Activated CD8-positive, alpha-beta memory T cell treated with anti-CD3 and anti-CD28 coated beads for 4 hours (primary cell): ENCODE measurements at regions not wholly inside any gene's neighbourhood (a gene's known extent, or its start where the extent isn't known, plus 50 kb on each side); places are given as distances from the start of the nearest gene placed in this dataset.

ENCODE experiments used
- DNase-seq, 2 donors: peaks; one replicate each; pipeline ENCODE4 v3.0.0-alpha.2; 2020; ENCODE audit warnings: low read depth in 2 of 2

DNA sequence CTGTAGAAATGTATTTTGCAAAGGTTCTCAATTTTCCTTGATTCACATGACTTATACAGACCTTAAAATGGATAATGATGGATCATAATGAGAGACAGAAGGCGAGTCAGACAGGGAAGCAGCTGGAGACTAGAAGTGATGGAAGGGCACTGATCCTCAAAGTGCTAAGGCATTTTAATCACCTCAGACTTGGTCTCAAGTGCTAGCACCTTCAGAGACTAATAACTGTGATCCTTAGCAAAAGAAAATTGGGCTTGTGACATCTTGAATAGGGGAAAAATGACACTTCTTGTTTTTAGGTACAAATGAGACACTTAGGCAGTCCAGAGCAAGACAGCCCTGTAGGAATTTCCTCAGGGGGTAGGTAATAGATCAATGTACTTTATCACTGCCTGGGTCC is 1011.7 kb downstream of the SQOR start:
- no peak for DNase-seq

DNA sequence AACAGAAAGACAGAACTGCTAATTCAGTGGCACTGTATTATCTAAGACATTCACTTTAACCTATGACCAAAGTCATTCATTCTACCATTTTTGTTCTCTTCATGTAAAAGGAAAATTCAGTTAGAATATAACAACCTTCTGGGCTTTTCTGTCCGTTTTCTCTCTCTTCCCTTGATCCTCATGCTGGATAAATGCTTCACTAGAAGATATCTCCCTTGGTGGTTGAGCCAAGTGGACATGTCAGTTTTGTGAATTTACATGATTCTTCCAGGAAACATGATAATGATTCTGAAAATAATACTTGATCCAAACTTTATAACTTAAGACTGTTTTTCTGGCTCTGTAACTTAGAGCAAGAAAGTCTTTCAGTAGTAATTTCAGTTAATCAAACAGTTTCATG is 1012.2 kb downstream of the SQOR start:
- no peak for DNase-seq

DNA sequence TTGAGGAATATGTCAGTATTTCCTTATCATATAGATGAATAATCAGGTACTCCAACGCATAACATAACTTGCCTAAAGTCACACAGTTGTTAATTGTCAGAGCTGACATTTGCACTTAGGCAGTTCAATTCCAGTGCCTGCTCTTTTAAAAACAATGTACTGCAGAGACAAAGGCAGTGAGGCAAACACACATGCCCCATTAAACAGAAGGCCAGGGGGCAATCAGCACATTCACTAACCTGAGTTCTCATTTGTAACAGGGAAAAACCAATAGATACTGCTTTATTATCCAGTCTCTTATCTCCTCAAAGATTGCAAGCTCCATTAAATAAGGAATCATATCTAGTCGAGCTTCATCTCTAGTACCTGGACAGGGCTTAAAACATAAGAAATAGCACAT is 1017.4 kb downstream of the SQOR start:
- DNase-seq = no peak

DNA sequence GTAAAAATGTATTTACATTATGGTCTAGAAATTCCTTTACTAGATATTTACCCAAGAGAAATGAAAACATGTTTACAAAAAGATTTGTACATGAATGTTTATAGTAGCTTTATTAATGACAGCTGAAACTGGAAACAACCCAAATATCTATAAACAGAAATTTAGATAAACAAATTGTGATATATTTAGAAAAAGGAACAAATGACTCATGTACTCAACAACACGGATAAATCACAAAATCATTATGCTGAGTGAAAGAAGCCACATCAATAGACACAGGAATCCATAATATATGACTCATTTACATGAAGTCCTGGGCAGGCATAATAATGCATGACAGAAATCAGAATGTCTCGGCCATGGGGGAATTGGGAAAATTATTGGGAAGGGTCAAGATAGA is 1020.2 kb downstream of the SQOR start:
- no peak for DNase-seq

DNA sequence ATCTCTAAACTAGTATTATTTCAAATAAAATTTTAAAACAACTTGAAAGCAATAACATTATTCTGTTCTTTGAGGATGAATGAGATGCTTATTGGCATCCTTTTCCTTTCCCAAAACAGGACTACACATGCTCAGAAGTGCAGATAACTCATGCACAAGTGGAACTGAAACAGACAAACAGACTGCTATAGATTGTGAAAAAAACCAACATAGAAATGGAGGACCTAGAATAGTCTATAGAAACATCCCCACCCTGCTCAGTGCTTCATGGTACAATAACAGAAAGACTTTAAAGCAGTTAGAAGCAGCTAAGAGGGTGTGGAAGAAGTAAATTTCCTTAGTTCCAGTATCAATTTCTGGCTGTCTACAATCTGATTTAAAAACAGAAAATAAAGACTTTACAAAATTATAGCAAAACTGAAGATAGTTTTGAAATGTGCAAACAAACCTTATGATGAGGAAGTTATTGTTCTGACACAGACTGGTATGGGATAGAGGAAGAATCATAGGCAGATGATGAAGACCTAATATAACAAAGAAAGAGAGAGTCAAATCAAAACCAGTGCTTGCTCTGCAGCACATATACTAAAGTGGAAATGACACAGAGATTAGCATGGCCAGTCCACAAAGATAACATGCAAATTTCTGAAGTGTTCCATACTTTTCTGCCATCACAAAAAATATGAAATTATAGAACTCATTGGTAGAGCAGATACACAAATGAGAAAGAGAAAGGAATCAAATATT is 1025.4 kb downstream of the SQOR start:
- DNase-seq = no peak

DNA sequence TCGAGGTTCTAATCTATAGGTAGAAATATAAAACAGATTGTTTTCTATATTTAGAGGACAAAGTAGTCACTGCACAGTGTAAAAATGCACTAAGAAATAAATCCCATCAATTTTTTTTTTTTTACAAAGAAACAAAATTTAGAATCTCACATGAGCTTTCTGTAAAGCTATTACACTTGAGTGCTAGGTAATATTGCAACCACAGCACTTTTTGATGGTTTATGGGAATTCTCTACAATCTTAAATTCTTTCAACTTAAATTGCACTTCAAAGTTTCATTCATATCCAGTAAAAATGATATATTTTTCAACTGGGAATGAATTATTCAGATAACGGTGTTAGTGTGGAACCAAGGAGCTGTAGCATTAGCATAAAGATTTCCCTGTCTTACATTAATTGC is 1035.4 kb downstream of the SQOR start:
- no peak for DNase-seq

DNA sequence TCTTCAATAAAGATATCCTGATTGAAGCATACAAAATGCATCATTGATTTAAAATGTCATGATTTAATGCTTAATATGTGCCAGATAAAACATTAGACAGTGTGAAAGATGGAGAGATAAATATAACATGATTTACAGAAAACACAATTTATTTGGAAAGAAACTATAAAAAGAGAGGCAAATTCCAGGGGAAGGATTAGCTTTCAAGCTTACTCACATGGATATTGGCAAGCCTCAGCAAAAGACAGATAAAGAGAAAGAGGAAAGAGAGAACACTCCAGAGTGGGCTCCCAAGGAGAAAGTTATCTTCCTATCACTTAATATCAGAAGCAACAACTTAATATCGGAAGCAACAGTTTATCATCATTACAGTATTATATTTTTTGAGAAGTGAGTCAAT is 1036.5 kb downstream of the SQOR start:
- DNase-seq = no peak

DNA sequence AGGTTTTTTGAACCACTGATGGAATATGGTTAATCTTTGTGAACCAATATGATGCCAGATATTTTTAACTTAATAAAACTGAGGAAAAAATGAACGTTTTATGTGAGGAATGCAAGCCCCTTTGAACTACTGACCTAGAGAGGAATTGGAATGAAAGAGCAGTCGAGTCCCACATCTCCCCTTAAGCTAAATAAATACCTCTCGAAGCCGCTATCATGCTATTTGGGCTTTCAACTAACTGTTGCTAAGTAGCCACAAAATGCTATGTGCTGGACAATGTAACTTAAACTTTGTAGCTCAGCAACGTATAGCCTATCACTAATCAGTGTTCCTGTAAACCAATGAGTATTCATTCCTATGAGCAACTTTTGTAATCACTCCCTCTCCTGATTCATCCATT is 1037.2 kb downstream of the SQOR start:
- no peak for DNase-seq

DNA sequence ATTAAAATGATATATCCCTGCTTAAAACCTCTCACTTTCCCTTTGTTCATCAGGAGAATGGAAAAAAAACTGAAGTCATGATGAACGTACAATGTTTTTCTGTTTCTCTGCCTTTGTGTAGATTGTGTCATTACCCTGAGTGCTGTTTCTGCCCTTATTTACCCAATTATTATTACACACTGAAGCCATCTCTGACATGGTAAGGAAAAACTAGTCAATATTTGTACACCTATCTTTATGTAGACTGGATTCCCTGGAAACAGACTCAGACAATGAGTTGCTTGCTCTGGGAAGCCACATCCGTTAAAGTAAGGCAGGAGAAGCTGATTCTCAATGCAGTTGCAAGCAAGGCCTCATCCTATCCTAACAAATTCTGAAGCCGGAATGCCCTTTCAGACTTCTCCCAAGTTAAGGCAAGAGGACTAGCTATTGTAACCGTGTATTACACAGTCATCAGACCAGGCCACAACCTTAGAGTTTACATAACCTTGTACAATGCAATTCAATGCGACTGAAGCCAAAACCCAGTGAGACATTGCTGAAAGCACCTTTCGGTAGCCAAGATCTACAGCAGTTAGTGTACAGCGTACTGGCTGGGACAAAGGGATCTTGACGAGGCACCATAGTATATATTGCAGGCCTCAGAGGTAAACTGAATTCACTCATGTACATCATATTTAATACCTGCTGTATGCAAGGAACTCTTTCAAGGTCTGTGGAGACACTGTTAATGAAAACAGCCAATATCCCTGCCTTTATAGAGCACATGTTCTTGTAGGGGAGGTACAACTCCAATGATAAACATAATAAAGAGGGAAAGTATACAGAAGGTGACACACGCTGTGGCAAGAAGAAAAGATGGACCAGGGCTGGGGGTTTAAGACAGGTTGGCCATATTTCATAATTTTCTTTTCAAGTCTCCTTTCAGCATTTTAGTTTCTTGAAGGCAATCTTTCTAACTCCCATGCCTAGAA is 1040.8 kb upstream of the SEMA6D start:
- DNase-seq = no peak

DNA sequence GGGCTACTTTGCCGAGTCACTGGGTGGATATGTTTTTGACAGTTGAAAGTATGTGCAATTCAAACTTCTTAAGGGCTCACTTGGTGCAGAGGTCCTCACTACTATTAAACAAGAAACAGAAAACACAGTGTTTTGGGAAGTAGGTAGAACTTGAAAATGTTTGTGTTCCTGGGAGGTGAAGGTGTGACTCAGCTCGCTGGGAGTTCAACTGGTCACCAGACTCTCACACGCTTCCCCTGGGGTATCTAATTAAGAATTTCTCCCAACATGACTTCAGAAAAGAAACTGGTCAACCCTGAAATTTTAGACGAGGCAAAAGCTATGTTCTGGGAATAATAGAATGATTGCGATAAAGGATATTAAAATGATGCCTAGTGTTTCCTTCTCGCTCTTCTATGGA is 1039.8 kb upstream of the SEMA6D start:
- no peak for DNase-seq

DNA sequence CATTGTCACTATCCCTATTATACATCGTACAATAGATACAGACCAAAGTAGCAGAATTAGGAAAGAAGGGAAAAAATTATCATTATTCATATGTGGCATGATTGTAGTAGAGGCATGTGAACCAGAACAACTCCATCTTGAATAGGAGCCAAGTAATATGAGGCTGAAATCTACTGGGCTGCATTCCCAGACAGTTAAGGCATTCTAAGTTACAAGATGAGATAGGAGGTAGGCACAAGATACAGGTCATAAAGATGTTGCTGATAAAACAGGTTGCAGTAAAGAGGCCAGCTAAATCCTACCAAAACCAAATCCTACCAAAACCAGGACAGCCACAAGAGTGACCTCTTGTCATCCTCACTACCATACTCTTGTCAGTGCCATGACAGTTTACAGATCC is 1035.4 kb upstream of the SEMA6D start:
- no peak for DNase-seq

DNA sequence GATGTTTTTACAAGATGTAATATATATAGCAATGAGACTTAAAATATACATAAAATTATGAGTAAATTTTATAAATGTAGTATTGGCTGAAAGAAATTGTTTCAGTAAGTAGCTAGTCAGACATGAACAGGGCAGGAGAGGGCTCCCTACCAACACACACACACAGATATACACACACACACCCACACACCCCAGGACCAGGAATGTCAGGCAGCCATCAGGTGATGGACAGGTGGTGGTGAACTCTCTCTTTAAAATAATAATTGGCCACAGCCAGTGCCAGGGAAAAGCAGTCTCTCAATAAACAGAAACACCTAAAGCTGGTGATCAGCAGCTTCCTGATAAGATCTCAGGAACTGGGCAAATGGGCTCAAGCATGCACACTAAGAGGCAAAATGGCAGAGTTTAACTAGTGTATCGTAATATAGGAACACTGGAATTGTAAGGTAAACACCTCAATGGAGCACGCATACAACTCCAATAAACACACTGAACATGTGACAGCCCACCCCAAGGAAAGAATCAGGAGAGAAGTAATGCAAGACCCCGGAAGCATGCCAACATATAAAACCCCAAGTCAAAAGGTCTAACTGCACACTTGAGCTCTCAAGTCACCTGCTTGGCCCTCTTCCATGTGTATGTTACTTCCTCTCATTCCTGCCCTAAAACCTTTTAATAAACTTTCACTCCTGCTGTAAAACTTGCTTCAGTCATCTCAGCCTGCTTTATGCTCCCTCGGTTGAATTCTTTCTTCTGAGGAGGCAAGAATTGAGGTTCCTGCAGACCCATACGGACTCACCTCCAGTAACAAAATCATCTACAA is 1034.1 kb upstream of the SEMA6D start:
- DNase-seq = no peak

DNA sequence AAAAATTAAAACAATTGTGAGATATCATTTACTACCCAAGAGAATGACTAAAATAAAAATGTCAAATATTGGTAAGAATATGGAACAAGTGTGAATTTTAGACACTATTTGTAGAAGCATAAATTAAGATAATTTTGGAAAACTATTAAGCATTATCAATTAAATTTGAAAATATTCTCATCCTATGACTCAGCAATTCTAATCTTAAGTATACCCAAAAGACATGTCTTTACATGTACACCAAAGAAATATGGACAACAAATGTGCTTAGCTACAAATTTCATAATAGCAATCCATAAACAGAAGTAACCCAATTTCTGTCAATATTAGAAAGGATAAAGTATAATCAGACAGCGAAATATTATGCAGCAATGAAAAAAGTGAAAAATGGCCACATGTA is 1032.2 kb upstream of the SEMA6D start:
- no peak for DNase-seq

DNA sequence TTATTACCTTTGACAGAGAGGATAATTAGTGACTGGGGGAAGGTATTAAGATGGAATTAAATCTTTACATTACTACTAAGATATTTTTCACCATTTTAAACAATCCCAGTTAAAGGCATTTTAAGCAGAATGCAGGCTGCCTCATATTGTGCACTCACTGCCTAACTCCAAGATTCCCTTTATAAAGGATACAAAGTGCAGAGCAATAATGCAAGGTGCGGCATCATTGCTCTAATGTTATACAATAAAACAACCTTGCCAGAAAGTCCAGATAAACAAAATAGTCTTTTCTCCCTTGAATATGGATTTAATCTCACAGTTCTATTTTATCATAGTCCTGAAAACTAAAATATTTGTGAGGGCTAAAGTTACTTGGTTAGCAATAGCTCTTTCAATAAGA is 1031.6 kb upstream of the SEMA6D start:
- DNase-seq = no peak

DNA sequence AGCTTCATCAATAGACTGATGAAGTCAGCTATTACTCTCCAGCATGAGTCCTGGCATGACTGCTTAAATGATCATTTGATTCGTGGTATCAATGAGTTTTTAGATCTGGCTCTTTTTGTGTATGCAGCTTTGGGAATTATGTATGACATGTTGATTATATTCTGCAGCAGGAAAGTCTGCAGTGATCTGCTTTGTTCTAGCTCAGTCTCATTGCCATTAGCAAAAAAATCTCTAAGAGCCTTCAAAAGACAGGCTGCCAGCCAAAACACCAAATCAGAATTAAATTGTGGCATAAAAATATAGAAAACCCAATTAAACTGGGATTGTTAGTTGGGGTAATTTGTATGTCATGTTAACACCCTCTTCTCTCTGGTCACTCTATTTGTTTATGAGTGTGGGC is 1021.0 kb upstream of the SEMA6D start:
- DNase-seq = no peak

DNA sequence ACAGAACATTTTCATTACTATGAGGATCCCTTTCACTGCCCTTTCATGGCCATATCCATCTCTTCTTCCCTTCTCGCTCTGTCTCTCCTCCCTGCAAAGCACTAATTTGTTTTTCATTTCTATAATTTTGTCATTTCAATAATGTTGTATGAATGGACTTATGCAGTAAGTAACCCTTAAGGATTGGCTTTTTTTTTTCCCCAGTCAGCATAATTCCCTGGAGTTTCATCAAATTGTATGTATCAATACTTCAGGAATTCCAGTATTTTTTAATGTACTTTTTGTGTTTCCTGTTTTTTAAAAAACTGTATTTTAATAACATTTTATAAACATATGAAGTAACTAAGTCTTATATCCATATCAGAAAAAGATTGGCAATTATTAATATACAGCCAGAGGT is 1016.0 kb upstream of the SEMA6D start:
- DNase-seq = no peak

DNA sequence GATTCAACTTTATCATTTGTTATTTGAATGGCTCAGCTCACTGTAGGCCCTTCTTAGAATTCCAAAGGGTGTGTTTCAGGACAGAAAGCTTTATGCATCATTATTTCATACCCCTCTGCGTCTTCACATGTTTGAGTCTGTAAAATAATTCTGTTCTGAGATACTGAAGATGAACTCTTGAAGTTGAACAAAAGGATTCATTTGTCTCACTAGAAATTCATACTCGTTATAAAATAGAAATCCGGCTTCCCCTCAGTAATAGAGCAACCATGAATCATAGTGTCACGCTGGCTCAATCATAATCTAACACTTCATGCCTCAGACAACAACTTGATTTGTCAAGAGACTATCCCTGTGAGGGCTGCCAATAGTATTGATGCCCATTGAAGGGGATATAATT is 1015.4 kb upstream of the SEMA6D start:
- no peak for DNase-seq

DNA sequence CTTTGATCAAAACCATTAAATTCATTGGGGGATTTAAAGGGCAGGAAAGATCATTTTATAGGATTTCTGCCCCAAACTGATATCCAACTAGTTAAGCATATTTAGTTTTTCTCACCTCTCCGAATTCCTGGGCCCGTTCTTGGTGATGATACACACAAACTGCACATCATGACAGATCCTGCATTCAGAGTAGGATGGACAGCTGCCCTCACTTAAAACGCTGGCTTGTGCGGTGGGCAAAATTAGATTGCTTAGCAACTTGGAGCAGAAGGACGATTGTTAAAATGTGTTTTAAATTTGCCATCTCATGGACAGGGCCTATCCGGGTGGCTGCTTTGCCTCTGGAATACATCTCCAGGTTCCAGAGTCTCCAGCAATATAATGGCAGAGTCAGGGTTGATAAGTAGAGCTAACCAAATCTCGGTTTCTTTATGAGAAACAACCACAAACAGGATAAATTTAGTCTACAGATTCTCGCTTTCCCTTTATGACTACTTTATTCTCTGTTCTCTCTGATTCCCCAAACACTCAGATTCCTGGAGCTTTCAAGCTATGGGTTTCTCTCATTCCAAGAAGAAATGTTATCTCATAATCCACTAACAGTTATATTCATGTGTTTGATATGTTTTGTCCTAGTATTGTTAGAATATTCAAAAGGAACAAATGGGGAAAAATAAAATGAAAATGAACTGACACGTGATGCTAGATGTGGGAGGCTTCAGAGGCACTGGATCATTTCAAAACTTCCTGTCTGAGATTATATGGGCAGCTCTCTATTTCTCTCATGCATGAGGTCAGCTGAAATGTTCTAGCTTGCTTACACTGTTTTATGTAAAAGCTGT is 1014.1 kb upstream of the SEMA6D start:
- no peak for DNase-seq

DNA sequence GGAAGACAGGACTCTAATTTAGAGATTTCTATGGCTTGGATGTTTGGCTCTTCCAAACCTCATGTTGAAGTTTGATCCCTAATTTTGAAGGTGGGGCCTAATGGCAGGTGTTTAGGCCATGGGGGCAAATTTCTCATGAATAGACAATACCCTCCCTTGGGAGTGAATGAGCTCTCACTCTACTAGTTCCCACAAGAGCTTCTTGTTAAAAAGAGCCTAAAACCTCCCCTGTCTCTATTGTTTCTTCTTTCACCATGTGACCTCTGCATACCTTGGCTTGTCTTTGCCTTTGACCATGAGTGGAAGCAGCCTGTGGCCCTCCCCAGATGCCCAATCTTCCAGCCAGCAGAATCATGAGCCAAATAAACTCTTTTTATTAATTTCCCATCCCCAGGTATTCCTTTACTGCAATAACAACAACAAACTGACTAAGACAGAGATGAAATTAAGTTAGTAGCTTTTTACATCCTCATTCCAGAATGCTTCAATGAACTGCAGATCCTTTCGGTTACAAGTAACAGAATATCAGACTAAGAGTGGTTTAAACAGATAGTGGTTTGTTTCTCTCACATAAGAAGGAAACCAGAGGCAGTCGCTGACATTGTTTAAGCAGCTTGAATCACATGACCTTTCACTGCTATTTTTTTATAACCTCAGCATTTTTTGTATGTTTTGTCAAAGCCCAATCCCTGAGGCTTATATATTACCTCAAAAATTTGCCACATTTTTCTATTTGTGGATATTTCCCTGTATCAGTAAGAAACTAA is 1013.3 kb upstream of the SEMA6D start:
- DNase-seq = no peak

DNA sequence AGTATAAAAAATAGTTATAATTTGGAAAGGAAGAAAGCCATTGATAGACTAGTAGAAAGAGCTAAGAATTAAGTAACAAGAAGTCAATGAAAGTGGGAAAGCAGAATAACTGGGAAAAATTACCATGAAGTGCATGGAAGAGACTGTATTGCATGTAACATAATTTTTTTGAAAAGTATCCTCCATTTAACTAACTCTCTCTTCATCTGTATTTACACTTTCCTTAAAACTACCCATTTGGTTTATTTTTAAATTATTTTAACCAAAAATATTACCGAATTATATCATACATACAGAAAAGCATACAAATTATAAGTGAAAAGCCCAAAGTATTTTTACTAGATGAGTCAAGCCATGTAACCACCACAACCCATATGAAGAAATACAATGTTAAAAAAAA is 1009.9 kb upstream of the SEMA6D start:
- DNase-seq = no peak

DNA sequence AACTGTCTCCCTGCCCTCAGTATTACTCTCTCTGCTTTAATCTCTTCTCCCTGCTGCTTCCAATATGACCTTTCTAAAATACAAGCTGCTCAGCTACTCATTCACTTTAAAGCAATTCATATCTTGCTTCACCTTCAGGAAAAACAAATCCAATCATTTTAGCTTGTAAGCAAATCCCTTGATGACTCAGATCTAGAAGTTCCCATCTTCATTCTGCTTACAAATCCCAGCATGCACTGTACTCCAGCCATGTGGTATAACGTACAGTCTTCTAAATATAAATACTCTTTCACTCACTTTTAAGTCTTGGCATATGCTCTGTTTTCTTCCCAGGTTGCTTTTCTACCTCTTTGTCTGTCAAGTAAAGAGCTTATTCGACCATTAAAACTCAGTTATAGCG is 1009.1 kb upstream of the SEMA6D start:
- DNase-seq = no peak
